ENCODE measurements at regions not wholly inside any gene's neighbourhood (a gene's known extent, or its start where the extent isn't known, plus 50 kb on each side); places are given as distances from the start of the nearest gene placed in this dataset.

- H3K36me3 Mint-ChIP-seq (ENCODE audit: low read depth) = no peaks in the 10 kb centered on the region
- Histone ChIP-seq H3K9ac (ENCODE audit: extremely low read depth, low read length, poor library complexity, severe bottlenecking) (no peak overlapping the region), H3K27ac (ENCODE audit: low read depth, low read length) (no peak overlapping the region), H3K4me3 (ENCODE audit: low read length) (no peak overlapping the region), H3K9me3 (ENCODE audit: control insufficient read depth, low read length) (no peaks in the 10 kb centered on the region), H3K4me1 (ENCODE audit: control insufficient read depth, insufficient read depth, low read length) (peaks cover 14% of the 10 kb centered on the region), H3K27me3 (ENCODE audit: control insufficient read depth, insufficient read depth, low read length, poor library complexity, severe bottlenecking) (no peaks in the 10 kb centered on the region), H3K36me3 (ENCODE audit: control insufficient read depth, insufficient read depth, low read length) (no peaks in the 10 kb centered on the region)
- peaks cover 9% of the 10 kb centered on the region for H3K27me3 Mint-ChIP-seq (ENCODE audit: insufficient read depth)
- no peak overlapping the region for H3K4me3 Mint-ChIP-seq
- H3K9me3 Mint-ChIP-seq = peaks cover 2% of the 10 kb centered on the region
- no peak for TF ChIP-seq CTCF (conservative IDR thresholded peaks at IDR 0.05)
- no peak for DNase-seq
- no peak overlapping the region for H3K27ac Mint-ChIP-seq
- peaks cover 33% of the 10 kb centered on the region for H3K4me1 Mint-ChIP-seq
- 80 to 86% methylated on average over 8 to 10 of the region's 10 CpGs for WGBS, 2 experiments (ENCODE audit: insufficient coverage in 1 of 2, insufficient read length in 1 of 2)
Observed at GRCh38 chr3:71873093-71873611, 88.2 kb upstream of the PROK2 start.

- Histone ChIP-seq H3K27ac (ENCODE audit: low read depth, low read length) (no peak overlapping the region), H3K36me3 (ENCODE audit: control insufficient read depth, insufficient read depth, low read length) (no peaks in the 10 kb centered on the region), H3K9ac (ENCODE audit: extremely low read depth, low read length, poor library complexity, severe bottlenecking) (no peak overlapping the region), H3K9me3 (ENCODE audit: control insufficient read depth, low read length) (no peaks in the 10 kb centered on the region), H3K4me3 (ENCODE audit: low read length) (no peak overlapping the region), H3K27me3 (ENCODE audit: control insufficient read depth, insufficient read depth, low read length, poor library complexity, severe bottlenecking) (no peaks in the 10 kb centered on the region), H3K4me1 (ENCODE audit: control insufficient read depth, insufficient read depth, low read length) (peaks cover 9% of the 10 kb centered on the region)
- H3K27me3 Mint-ChIP-seq (ENCODE audit: insufficient read depth) = peaks cover 4% of the 10 kb centered on the region
- no peaks in the 10 kb centered on the region for H3K36me3 Mint-ChIP-seq (ENCODE audit: low read depth)
- no peak for DNase-seq
- WGBS, 2 experiments (ENCODE audit: insufficient coverage in 1 of 2, insufficient read length in 1 of 2) = 89 to 100% methylated on average over 1 to 2 of the region's 2 CpGs
- H3K4me3 Mint-ChIP-seq = no peak overlapping the region
- TF ChIP-seq CTCF (conservative IDR thresholded peaks at IDR 0.05) = no peak
- H3K4me1 Mint-ChIP-seq = peaks cover 30% of the 10 kb centered on the region
- H3K27ac Mint-ChIP-seq = peak overlapping the region; percentile 14
- peaks cover 2% of the 10 kb centered on the region for H3K9me3 Mint-ChIP-seq
Observed at GRCh38 chr3:71872256-71872655, 87.3 kb upstream of the PROK2 start.

GRCh38 chr3:71870966-71871512 lies 86.1 kb upstream of the PROK2 start:
- WGBS, 2 experiments (ENCODE audit: insufficient coverage in 1 of 2, insufficient read length in 1 of 2) = 95 to 100% methylated on average over 1 to 7 of the region's 7 CpGs
- H3K4me1 Mint-ChIP-seq = peaks cover 17% of the 10 kb centered on the region

More at GRCh38 chr3:71870966-71871512, 86.1 kb upstream of the PROK2 start:
- H3K9ac ChIP-seq (ENCODE audit: extremely low read depth, low read length, poor library complexity, severe bottlenecking) = no peak overlapping the region
- Mint-ChIP-seq H3K9me3 (peaks cover 2% of the 10 kb centered on the region), H3K27me3 (ENCODE audit: insufficient read depth) (peaks cover 2% of the 10 kb centered on the region), H3K4me3 (no peak overlapping the region), H3K27ac (no peak overlapping the region), H3K36me3 (ENCODE audit: low read depth) (no peaks in the 10 kb centered on the region)
- no peaks in the 10 kb centered on the region for H3K9me3 ChIP-seq (ENCODE audit: control insufficient read depth, low read length)
- H3K27ac ChIP-seq (ENCODE audit: low read depth, low read length) = no peak overlapping the region
- no peaks in the 10 kb centered on the region for H3K36me3 ChIP-seq (ENCODE audit: control insufficient read depth, insufficient read depth, low read length)
- TF ChIP-seq CTCF (conservative IDR thresholded peaks at IDR 0.05) = no peak
- peaks cover 3% of the 10 kb centered on the region for H3K4me1 ChIP-seq (ENCODE audit: control insufficient read depth, insufficient read depth, low read length)
- DNase-seq = no peak
- no peak overlapping the region for H3K4me3 ChIP-seq (ENCODE audit: low read length)
- no peaks in the 10 kb centered on the region for H3K27me3 ChIP-seq (ENCODE audit: control insufficient read depth, insufficient read depth, low read length, poor library complexity, severe bottlenecking)
